Large intestine (tissue), 3 donors: ENCODE measurements at regions not wholly inside any gene's neighbourhood (a gene's known extent, or its start where the extent isn't known, plus 50 kb on each side); places are given as distances from the start of the nearest gene placed in this dataset.
A peak's percentile ranks its signal among the peaks of the same experiment; 100 is the strongest.

Source experiments
- DNase-seq, 2 donors: peaks; one replicate each; pipeline versions ENCODE4 v3.0.0 to v3.0.0-alpha.2; 2013
- H3K27ac ChIP-seq: one replicate; pipeline ENCODE4 v1.5.1; 2013; ENCODE audit warnings: low read length
- H3K27me3 ChIP-seq: 2 replicates; pipeline ENCODE4 v1.6.1; 2013; ENCODE audit warnings: low read length; ENCODE audit not compliant: control insufficient read depth, insufficient read depth
- H3K36me3 ChIP-seq: 2 replicates; pipeline ENCODE4 v1.6.1; 2013; ENCODE audit warnings: low read length; ENCODE audit not compliant: control insufficient read depth, insufficient read depth
- H3K4me1 ChIP-seq: one replicate; pipeline ENCODE4 v1.6.1; 2013; ENCODE audit warnings: low read length; ENCODE audit not compliant: control insufficient read depth, insufficient read depth
- H3K4me3 ChIP-seq: one replicate; pipeline ENCODE4 v1.5.1; 2013; ENCODE audit warnings: low read length
- H3K9me3 ChIP-seq: one replicate; pipeline ENCODE4 v1.6.1; 2013; ENCODE audit warnings: mild to moderate bottlenecking, low read depth, low read length, moderate library complexity; ENCODE audit not compliant: control insufficient read depth
- WGBS: methylation state at CpG from one replicate; pipeline ENCODE4 v1.1.5; 2013; ENCODE audit warnings: low lambda C conversion rate; ENCODE audit not compliant: insufficient coverage; 5-methylcytosine and 5-hydroxymethylcytosine counted together

DNA sequence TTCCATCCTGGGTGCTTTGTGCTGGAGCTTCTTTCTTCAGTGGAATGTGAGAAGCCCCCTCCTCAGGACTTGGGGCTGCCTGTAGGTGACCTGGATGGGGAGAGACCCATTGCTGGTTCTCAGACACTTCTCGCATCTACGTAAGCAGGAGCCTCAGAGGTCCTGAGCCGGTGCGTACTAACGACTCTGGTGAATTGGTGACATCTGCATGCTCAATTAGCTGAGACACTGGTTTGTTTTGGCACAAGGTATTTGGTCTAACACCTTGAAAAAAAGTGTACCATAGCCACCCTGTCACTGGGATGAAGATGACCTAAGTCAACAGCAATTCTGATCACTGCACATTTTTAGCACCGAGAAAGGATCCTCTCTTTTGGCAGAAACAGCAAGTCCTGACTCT is 57.7 kb downstream of the LRRC30 start:
- Histone ChIP-seq H3K36me3 (no peaks in the 10 kb centered on the region), H3K4me1 (no peaks in the 10 kb centered on the region), H3K4me3 (no peak overlapping the region), H3K27me3 (no peaks in the 10 kb centered on the region), H3K27ac (no peak overlapping the region), H3K9me3 (no peaks in the 10 kb centered on the region)
- no peak for DNase-seq
- no CpG with 5 or more reads among the region's 6 CpGs for WGBS

DNA sequence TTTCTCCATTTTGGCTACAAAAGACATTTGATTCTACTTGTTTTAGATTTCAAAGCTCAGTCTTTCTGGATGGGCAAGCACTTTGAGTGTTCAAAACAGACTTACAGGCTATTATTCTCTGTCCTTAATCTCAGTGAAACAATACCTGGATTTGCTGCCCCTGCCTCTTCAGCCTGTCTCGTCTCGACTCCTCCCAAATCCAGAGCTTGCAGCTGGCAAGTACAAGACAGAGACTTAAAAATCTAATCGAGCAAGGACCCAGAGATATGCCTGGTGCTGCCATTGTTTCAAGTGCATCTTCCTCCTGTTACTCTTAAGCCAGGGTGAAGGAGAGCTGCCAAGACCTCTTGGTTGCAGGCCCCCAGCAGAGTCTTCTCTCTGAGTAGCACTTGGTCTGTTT is 59.2 kb downstream of the LRRC30 start:
- Histone ChIP-seq H3K27me3 (no peaks in the 10 kb centered on the region), H3K4me3 (no peak overlapping the region), H3K9me3 (no peaks in the 10 kb centered on the region), H3K27ac (no peak overlapping the region), H3K36me3 (no peaks in the 10 kb centered on the region), H3K4me1 (no peaks in the 10 kb centered on the region)
- no CpG with 5 or more reads among the region's 3 CpGs for WGBS
- no peak for DNase-seq

DNA sequence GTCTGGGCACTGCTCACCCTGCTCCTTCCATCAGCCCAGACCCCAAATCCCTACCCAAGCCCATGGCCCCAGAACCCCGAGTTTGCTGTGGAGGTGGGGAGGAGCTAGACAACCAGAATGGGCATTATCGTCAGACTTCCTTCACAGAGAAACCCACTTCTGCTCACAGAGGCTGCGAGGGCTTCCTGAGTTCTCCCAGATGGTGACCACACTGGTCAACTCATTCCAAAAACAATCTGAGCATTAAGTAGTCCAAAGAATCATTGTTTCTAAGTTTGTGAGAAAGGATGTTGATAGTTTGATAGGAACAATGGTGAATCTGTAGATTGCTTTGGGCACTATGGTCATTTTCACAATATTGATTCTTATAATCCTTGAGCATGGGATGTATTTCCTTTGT is 60.2 kb downstream of the LRRC30 start:
- H3K4me1 ChIP-seq, result no peaks in the 10 kb centered on the region
- no peak overlapping the region for H3K4me3 ChIP-seq
- no peaks in the 10 kb centered on the region for H3K9me3 ChIP-seq
- H3K36me3 ChIP-seq, result no peaks in the 10 kb centered on the region
- DNase-seq, result no peak
- H3K27ac ChIP-seq, result no peak overlapping the region
- H3K27me3 ChIP-seq, result no peaks in the 10 kb centered on the region
- no CpG with 5 or more reads among the region's 3 CpGs for WGBS

DNA sequence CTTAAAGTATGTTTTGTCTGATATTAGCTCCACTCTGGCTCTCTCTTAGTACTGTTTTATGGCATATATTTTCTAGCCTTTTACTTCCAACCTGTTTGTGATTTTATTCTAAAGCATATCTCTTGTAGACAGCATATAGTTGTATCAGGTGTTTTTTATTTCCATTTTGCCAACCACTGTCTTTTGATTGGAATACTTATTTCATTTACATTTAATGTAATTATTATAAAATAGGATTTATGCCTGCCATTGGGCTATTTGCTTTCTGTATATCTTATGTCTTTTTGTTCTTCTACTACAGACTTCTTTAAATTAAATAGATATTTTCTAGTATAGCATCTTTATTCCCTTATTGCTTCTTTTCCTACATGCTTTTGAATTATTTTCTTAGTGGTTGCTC is 67.3 kb downstream of the LRRC30 start:
- Histone ChIP-seq H3K27me3 (no peaks in the 10 kb centered on the region), H3K4me3 (no peak overlapping the region), H3K36me3 (no peaks in the 10 kb centered on the region), H3K9me3 (no peaks in the 10 kb centered on the region), H3K27ac (no peak overlapping the region), H3K4me1 (no peaks in the 10 kb centered on the region)
- no peak for DNase-seq

DNA sequence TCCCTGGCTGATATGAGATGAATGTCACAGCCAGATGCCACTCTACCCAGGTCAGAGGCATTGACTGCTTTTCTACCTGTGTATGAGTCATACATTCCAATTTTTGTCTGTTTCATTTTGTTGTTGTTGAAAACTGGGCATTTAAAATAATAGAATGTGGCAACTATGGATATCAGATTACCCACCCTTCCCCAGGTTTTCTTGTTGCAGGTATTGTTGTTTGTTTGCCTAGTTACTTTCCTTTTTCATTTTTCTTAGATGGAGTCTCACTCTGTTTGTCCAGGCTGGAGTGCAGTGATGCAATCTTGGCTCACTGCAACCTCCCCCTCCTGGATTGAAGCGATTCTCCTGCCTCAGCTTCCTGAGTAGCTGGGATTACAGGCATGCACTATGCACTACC is 70.2 kb downstream of the LRRC30 start:
- no peak for DNase-seq
- no peaks in the 10 kb centered on the region for H3K9me3 ChIP-seq
- WGBS, result 100% methylated on average over 1 of the region's 1 CpG

DNA sequence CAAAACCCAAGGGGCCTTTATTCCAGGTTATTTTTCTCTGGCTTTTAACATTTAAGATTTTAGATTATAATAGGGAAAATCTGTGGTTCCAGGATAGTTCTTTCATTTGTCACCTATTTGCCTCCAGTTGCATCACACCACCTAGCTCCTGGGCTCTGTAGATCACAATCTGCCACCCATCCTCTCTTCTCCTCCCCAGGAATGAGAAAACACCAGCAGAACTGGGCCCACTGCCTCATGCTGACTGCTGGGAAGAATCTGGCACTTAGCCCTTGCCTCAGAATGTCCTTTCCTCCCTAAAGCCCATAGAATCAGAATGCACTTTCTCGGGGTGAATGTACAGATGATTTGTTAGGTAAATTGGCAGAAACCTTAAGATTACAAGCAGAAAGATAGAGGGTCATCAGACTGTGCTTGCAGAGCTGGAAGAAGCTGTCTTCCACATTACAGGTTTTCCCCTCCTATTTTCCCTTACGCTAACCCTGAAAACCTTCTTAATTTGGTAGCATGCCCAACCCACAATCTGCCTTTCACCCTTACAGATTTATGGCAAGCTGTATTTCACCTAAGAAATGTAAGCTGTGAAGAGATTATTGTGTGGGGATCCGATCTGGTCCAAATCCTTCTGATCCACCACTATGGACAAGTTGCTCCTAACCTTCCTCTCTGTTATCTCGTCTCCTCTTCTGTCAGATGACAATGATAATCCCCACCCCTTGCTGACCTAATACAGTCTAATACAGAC is 72.6 kb downstream of the LRRC30 start:
- Histone ChIP-seq H3K4me3 (no peak overlapping the region), H3K36me3 (no peaks in the 10 kb centered on the region), H3K4me1 (no peaks in the 10 kb centered on the region), H3K9me3 (no peaks in the 10 kb centered on the region), H3K27me3 (no peaks in the 10 kb centered on the region), H3K27ac (no peak overlapping the region)
- no CpG with 5 or more reads among the region's 4 CpGs for WGBS
- DNase-seq, result no peak

More for the DNA sequence above, 70.2 kb downstream of the LRRC30 start:
- Histone ChIP-seq H3K36me3 (no peaks in the 10 kb centered on the region), H3K4me3 (no peak overlapping the region), H3K27me3 (no peaks in the 10 kb centered on the region), H3K27ac (no peak overlapping the region), H3K4me1 (no peaks in the 10 kb centered on the region)

DNA sequence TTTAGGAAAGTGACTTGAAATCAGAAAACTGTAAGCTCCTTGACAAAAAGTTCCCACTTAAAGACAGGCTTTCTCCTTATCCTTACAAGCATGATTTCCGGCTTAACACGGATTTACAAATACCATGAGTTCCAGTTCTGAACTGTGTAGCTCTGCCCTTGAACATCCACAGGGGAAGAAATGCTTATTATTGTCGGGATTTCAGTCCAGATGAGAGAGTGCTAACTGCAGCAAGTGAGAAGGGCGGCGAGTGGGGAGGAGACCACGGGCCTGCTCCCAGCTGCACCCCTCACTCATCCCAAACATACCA is 73.1 kb downstream of the LRRC30 start:
- Histone ChIP-seq H3K36me3 (no peaks in the 10 kb centered on the region), H3K27me3 (no peaks in the 10 kb centered on the region), H3K9me3 (no peaks in the 10 kb centered on the region), H3K4me3 (no peak overlapping the region), H3K4me1 (no peaks in the 10 kb centered on the region), H3K27ac (no peak overlapping the region)
- DNase-seq, result no peak
- WGBS, result no CpG with 5 or more reads among the region's 6 CpGs

DNA sequence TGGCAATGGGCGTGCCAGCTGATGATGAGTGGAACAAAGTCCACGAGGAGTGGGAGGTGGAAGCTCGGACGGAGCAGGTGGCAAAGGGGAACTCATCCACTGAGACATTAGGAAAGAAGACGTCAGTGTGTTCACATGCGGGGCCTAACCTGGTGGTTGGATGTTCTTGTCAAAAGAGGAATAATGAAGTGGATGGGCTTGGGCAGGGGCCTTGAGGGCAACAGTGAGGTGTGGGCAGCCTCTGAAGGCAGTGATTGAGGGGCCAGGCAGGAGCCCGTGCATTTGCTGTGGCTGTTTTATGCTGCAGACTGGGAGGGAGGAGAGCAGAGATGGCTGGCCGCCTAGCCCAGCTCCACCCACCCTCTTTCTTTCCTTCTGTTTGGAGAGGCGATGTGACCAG is 74.5 kb downstream of the LRRC30 start:
- Histone ChIP-seq H3K36me3 (no peaks in the 10 kb centered on the region), H3K27ac (no peak overlapping the region), H3K9me3 (no peaks in the 10 kb centered on the region), H3K27me3 (no peaks in the 10 kb centered on the region), H3K4me3 (no peak overlapping the region), H3K4me1 (no peaks in the 10 kb centered on the region)
- peak in 1 of 2 donors; percentile 40 for DNase-seq
- WGBS, result no CpG with 5 or more reads among the region's 9 CpGs

DNA sequence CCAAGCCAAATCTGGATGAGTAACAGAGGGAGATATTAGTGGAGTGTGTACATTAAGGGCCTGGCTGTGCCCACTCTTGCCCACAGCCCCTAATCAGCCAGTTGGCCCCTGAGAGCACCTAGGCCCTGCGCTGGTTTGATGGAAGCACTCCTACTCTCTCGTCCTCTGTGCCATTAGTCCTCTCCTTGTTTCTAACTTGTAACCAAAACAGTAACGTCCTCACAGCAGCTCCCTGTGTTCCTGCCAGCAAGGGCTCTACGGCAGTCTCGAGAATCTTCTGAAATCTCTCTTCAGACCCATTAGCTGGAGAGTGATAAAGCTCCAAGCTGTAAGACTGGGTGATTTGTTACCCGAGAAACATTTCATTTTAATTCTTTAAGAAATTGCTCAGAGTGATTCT is 76.1 kb downstream of the LRRC30 start:
- 75% methylated on average over 1 of the region's 6 CpGs for WGBS
- Histone ChIP-seq H3K36me3 (no peaks in the 10 kb centered on the region), H3K9me3 (no peaks in the 10 kb centered on the region), H3K4me3 (no peak overlapping the region), H3K27me3 (no peaks in the 10 kb centered on the region), H3K4me1 (no peaks in the 10 kb centered on the region), H3K27ac (no peak overlapping the region)
- DNase-seq, result peak; percentile 3 to 10

DNA sequence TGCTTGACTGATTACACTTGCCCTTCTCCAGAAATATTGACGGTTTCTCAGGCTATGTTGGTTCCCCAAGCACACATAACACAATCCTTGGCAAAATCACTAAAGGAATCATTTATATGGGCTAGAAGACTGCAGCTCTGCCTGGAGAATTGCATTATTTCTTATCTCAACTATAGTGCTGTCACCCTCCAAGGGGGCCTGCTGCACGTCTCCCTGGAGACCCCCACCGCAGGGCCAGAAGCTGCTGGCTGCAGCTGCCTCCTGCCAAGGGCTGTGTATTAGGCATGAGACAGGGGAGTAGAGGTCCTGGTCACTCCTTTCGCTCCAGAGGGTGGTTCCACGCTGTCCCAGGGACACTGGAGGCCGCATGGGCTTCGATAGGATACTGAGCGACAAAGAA is 76.6 kb downstream of the LRRC30 start:
- 60% methylated on average over 1 of the region's 8 CpGs for WGBS
- Histone ChIP-seq H3K9me3 (no peaks in the 10 kb centered on the region), H3K27me3 (no peaks in the 10 kb centered on the region), H3K4me3 (no peak overlapping the region), H3K4me1 (no peaks in the 10 kb centered on the region), H3K27ac (no peak overlapping the region), H3K36me3 (no peaks in the 10 kb centered on the region)
- DNase-seq, result no peak

DNA sequence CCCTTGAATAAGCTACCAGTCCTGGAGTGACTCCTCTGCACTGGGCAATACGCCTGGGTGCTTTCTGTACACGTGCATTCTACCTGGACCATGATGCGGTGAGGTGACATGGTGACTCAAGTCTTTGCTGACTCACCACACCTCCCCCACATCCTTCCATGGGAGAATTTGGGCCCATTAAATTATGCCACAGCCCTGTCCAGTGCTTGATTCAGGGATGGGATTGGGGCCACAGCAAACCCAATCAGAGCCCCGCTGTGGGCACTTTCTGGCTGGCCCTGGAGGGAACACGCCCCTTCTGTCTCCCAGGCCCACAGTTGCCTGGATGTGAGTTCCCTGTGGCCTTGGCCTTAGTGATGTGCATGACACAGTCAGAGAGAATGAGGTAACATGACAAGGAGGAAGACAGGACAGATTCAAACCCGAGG is 86.9 kb downstream of the LRRC30 start:
- H3K4me3 ChIP-seq, result no peak overlapping the region
- no peaks in the 10 kb centered on the region for H3K9me3 ChIP-seq
- no CpG with 5 or more reads among the region's 6 CpGs for WGBS
- H3K27me3 ChIP-seq, result no peaks in the 10 kb centered on the region
- no peak overlapping the region for H3K27ac ChIP-seq
- no peaks in the 10 kb centered on the region for H3K36me3 ChIP-seq
- DNase-seq, result no peak
- no peaks in the 10 kb centered on the region for H3K4me1 ChIP-seq
